ENCODE measurements at regions not wholly inside any gene's neighbourhood (a gene's known extent, or its start where the extent isn't known, plus 50 kb on each side); places are given as distances from the start of the nearest gene placed in this dataset.

GRCh38 chr15:31248951-31249350 is 77.7 kb upstream of the KLF13 start:
- intact Hi-C loops (cut with DNase I), result no loop called here
- Histone ChIP-seq H3K27ac (no peak overlapping the region), H3K9me3 (no peaks in the 10 kb centered on the region), H3K4me1 (ENCODE audit: insufficient read depth) (no peaks in the 10 kb centered on the region), H3K4me3 (no peak overlapping the region), H3K36me3 (no peaks in the 10 kb centered on the region), H3K27me3 (no peaks in the 10 kb centered on the region)
- no peak for DNase-seq
- no peak for TF ChIP-seq EP300 (IDR thresholded peaks at IDR 0.05)
- no peak for TF ChIP-seq POLR2A (IDR thresholded peaks at IDR 0.05)
- TF ChIP-seq CTCF (IDR thresholded peaks at IDR 0.05), result no peak
- WGBS, 3 donors, result 91 to 94% (median 92%) methylated on average over 5 of the region's 5 CpGs

GRCh38 chr15:31250033-31250432 is 76.6 kb upstream of the KLF13 start:
- no peak for DNase-seq
- Histone ChIP-seq H3K27ac (no peak overlapping the region), H3K4me1 (ENCODE audit: insufficient read depth) (no peaks in the 10 kb centered on the region), H3K36me3 (no peaks in the 10 kb centered on the region), H3K9me3 (no peaks in the 10 kb centered on the region), H3K4me3 (no peak overlapping the region), H3K27me3 (no peaks in the 10 kb centered on the region)
- 85 to 86% (median 86%) methylated on average over 9 of the region's 9 CpGs for WGBS, 3 donors
- intact Hi-C loops (cut with DNase I), result no loop called here
- no peak for TF ChIP-seq EP300 (IDR thresholded peaks at IDR 0.05)
- no peak for TF ChIP-seq POLR2A (IDR thresholded peaks at IDR 0.05)
- TF ChIP-seq CTCF (IDR thresholded peaks at IDR 0.05), result no peak

- Histone ChIP-seq H3K9me3 (no peaks in the 10 kb centered on the region), H3K4me1 (ENCODE audit: insufficient read depth) (no peaks in the 10 kb centered on the region), H3K27ac (no peak overlapping the region), H3K4me3 (no peak overlapping the region), H3K36me3 (no peaks in the 10 kb centered on the region), H3K27me3 (no peaks in the 10 kb centered on the region)
- no peak for DNase-seq
- WGBS, 3 donors, result 77 to 91% (median 88%) methylated on average over 7 of the region's 7 CpGs
- intact Hi-C loops (cut with DNase I), result no loop called here
- TF ChIP-seq POLR2A (IDR thresholded peaks at IDR 0.05), result no peak
Measured at GRCh38 chr15:31251165-31251564, 75.5 kb upstream of the KLF13 start.

- no peak for DNase-seq
- no peak for TF ChIP-seq CTCF (IDR thresholded peaks at IDR 0.05)
- no peak for TF ChIP-seq POLR2A (IDR thresholded peaks at IDR 0.05)
- no peak for TF ChIP-seq EP300 (IDR thresholded peaks at IDR 0.05)
- intact Hi-C loops (cut with DNase I), result no loop called here
- 56 to 73% (median 60%) methylated on average over 8 of the region's 8 CpGs for WGBS, 3 donors
- Histone ChIP-seq H3K27me3 (no peaks in the 10 kb centered on the region), H3K4me1 (ENCODE audit: insufficient read depth) (no peaks in the 10 kb centered on the region), H3K4me3 (no peak overlapping the region), H3K9me3 (no peaks in the 10 kb centered on the region), H3K36me3 (no peaks in the 10 kb centered on the region), H3K27ac (no peak overlapping the region)
Measured at GRCh38 chr15:31252171-31252785, 74.4 kb upstream of the KLF13 start.

- no peak overlapping the region for H3K4me3 ChIP-seq
- TF ChIP-seq CTCF (IDR thresholded peaks at IDR 0.05) (no peak), EP300 (IDR thresholded peaks at IDR 0.05) (no peak), POLR2A (IDR thresholded peaks at IDR 0.05) (no peak)
- DNase-seq, result no peak
- H3K27me3 ChIP-seq, result no peaks in the 10 kb centered on the region
- no peak overlapping the region for H3K27ac ChIP-seq
- intact Hi-C loops (cut with DNase I), result no loop called here
- WGBS, 3 donors, result 8 to 21% (median 20%) methylated on average over 7 of the region's 7 CpGs
- no peaks in the 10 kb centered on the region for H3K9me3 ChIP-seq
- H3K36me3 ChIP-seq, result no peaks in the 10 kb centered on the region
- no peaks in the 10 kb centered on the region for H3K4me1 ChIP-seq (ENCODE audit: insufficient read depth)
Measured at GRCh38 chr15:31254431-31255175, 72.0 kb upstream of the KLF13 start.

Data from ovary (tissue), 7 donors.